Natural killer cell (primary cell): ENCODE measurements at regions not wholly inside any gene's neighbourhood (a gene's known extent, or its start where the extent isn't known, plus 50 kb on each side); places are given as distances from the start of the nearest gene placed in this dataset.

Experiments
- ATAC-seq, 3 donors: fragments of 150-1000 bp in 2 of 3; fragments of 200-7000 bp in 1 of 3; cut with Tn5 transposase; 1 replicate in 1 of 3; 2 replicates in 2 of 3; pipeline ENCODE4 v1.10.0; 2021; ENCODE audit warnings: mild to moderate bottlenecking in 2 of 3, moderate library complexity in 2 of 3
- DNase-seq, 2 donors: peaks; one replicate each; pipeline versions ENCODE4 v3.0.0 to v3.0.0-alpha.2; 2013 to 2021; ENCODE audit warnings: mixed read lengths in 1 of 2
- H3K27ac ChIP-seq: one replicate; pipeline ENCODE4 v1.5.1; 2013; ENCODE audit warnings: mild to moderate bottlenecking, low read length
- H3K27me3 ChIP-seq: one replicate; pipeline ENCODE4 v1.6.1; 2013; ENCODE audit warnings: low read length; ENCODE audit not compliant: control insufficient read depth, insufficient read depth
- H3K36me3 ChIP-seq: one replicate; pipeline ENCODE4 v1.6.1; 2013; ENCODE audit warnings: low read length; ENCODE audit not compliant: control insufficient read depth, insufficient read depth
- H3K4me1 ChIP-seq: one replicate; pipeline ENCODE4 v1.6.1; 2013; ENCODE audit warnings: low read length; ENCODE audit not compliant: control insufficient read depth, insufficient read depth
- H3K4me3 ChIP-seq: one replicate; pipeline ENCODE4 v1.5.1; 2013; ENCODE audit warnings: low read length
- H3K9me3 ChIP-seq: one replicate; pipeline ENCODE4 v1.6.1; 2013; ENCODE audit warnings: low read length; ENCODE audit not compliant: control insufficient read depth, insufficient read depth
- H3K27ac Mint-ChIP-seq, 2 donors: one replicate each; pipeline ENCODE4 v1.8.0; 2022; ENCODE audit warnings: mild to moderate bottlenecking in 2 of 2, mixed read lengths in 2 of 2, moderate library complexity in 1 of 2
- H3K27me3 Mint-ChIP-seq, 2 donors: one replicate each; pipeline ENCODE4 v1.8.0; 2022; ENCODE audit warnings: low read depth in 2 of 2, mixed read lengths in 2 of 2
- H3K36me3 Mint-ChIP-seq: one replicate; pipeline ENCODE4 v1.8.0; 2022; ENCODE audit warnings: mixed read lengths
- H3K4me1 Mint-ChIP-seq, 2 donors: one replicate each; pipeline ENCODE4 v1.8.0; 2022; ENCODE audit warnings: mixed read lengths in 2 of 2
- H3K4me3 Mint-ChIP-seq: one replicate; pipeline ENCODE4 v1.8.0; 2022; ENCODE audit warnings: mild to moderate bottlenecking, moderate library complexity, mixed read lengths
- H3K9me3 Mint-ChIP-seq, 2 donors: one replicate each; pipeline ENCODE4 v1.8.0; 2022; ENCODE audit warnings: mixed read lengths in 2 of 2
- CTCF ChIP-seq: fragments of 200-600 bp; IDR thresholded peaks from one replicate; pipeline ENCODE4 v1.8.0; 2022; ENCODE audit warnings: antibody characterized with exemption
- WGBS: methylation state at CpG from one replicate; pipeline ENCODE4 v1.1.7; 2013; ENCODE audit warnings: missing lambda C conversion rate; ENCODE audit not compliant: insufficient coverage; 5-methylcytosine and 5-hydroxymethylcytosine counted together
- intact Hi-C: fragments of 100-400 bp; cut with micrococcal nuclease; formaldehyde crosslinking; loops from one replicate; pipeline ENCODE4 v1.14.2; 2022

DNA sequence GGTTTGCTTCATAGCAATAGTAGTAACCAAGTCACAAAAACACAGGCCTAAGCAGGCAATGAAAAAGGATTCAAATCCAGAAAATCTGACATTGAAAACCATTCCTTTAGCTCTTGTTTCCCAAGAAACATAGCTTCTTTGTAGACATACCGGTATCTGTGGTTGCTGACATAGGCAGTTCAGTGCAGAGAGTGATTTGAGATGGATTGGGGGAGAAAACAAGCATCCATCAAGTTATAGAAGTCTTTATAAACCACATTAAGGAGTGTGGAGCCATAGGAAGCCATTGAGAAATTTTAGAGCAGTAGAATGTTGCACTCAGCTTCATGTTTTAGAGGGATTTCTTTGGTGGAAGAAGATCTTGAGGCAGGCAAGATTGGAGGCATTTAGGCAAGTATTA is 91.2 kb upstream of the MARCKS start:
- ATAC-seq = no peak
- H3K4me3 Mint-ChIP-seq = no peak overlapping the region
- no peak for TF ChIP-seq CTCF
- H3K27me3 ChIP-seq = no peaks in the 10 kb centered on the region
- no peak overlapping the region for H3K27ac Mint-ChIP-seq
- H3K4me1 ChIP-seq = no peaks in the 10 kb centered on the region
- no peak overlapping the region for H3K4me3 ChIP-seq
- H3K27me3 Mint-ChIP-seq = no peaks in the 10 kb centered on the region
- H3K9me3 ChIP-seq = no peaks in the 10 kb centered on the region
- intact Hi-C loops = no loop called here
- no peaks in the 10 kb centered on the region for H3K36me3 ChIP-seq
- no peaks in the 10 kb centered on the region for H3K4me1 Mint-ChIP-seq
- H3K36me3 Mint-ChIP-seq = no peaks in the 10 kb centered on the region
- WGBS = no CpG with 5 or more reads among the region's 1 CpG
- H3K9me3 Mint-ChIP-seq = no peaks in the 10 kb centered on the region
- DNase-seq = no peak
- H3K27ac ChIP-seq = no peak overlapping the region

DNA sequence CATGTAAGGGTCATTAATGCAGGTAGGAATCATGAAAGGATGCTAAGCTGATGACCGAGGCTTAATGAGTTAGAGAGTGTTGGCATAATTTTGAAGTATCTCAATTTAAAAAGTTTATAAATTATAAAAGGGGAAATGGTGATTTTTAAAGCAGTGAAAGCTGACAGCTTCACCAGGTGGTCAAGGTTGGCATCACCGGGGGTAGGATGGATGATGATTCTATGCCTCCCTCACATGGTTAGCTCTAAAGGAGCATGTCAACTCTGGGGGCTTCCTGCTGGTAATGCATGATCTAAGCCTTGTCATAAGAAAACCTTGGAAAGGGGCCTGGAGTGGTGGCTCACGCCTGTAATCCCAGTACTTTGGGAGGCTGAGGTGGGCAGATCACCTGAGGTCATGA is 89.2 kb upstream of the MARCKS start:
- no peaks in the 10 kb centered on the region for H3K27me3 ChIP-seq
- H3K9me3 Mint-ChIP-seq = no peaks in the 10 kb centered on the region
- intact Hi-C loops = no loop called here
- H3K27me3 Mint-ChIP-seq = no peaks in the 10 kb centered on the region
- no peak overlapping the region for H3K4me3 ChIP-seq
- no peak for ATAC-seq
- no peaks in the 10 kb centered on the region for H3K36me3 Mint-ChIP-seq
- WGBS = 84% methylated on average over 3 of the region's 3 CpGs
- no peak for DNase-seq
- no peak overlapping the region for H3K27ac ChIP-seq
- no peak overlapping the region for H3K27ac Mint-ChIP-seq
- no peaks in the 10 kb centered on the region for H3K4me1 Mint-ChIP-seq
- no peaks in the 10 kb centered on the region for H3K36me3 ChIP-seq
- TF ChIP-seq CTCF = no peak
- no peak overlapping the region for H3K4me3 Mint-ChIP-seq
- H3K4me1 ChIP-seq = no peaks in the 10 kb centered on the region
- H3K9me3 ChIP-seq = no peaks in the 10 kb centered on the region

DNA sequence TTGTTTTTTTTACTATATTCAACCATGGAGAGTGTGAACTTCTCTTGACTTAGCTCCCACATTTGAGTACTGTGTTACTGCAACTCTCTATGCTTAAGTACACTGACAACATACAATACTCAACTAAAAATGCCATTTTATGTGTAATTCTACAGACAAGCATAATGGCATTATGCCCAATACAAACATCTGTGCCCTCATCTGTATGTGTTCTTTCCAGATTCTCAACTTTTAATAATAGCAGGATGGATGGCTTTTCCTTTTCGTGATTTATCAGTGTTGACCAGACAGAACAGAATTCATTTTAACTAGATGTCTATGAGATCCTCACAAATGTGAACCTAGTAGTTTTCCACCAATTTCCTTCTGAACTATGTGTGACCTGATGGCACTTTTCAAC is 84.2 kb upstream of the MARCKS start:
- Mint-ChIP-seq H3K27me3 (no peaks in the 10 kb centered on the region), H3K4me3 (no peak overlapping the region), H3K9me3 (peaks cover 0 to 2% of the 10 kb centered on the region in 2 donors), H3K36me3 (no peaks in the 10 kb centered on the region), H3K27ac (no peak overlapping the region), H3K4me1 (no peaks in the 10 kb centered on the region)
- Histone ChIP-seq H3K4me3 (no peak overlapping the region), H3K36me3 (no peaks in the 10 kb centered on the region), H3K9me3 (no peaks in the 10 kb centered on the region), H3K27me3 (no peaks in the 10 kb centered on the region), H3K4me1 (no peaks in the 10 kb centered on the region), H3K27ac (no peak overlapping the region)
- ATAC-seq (no peak), DNase-seq (no peak)
- WGBS = 90% methylated on average over 1 of the region's 1 CpG
- no peak for TF ChIP-seq CTCF
- intact Hi-C loops = no loop called here

DNA sequence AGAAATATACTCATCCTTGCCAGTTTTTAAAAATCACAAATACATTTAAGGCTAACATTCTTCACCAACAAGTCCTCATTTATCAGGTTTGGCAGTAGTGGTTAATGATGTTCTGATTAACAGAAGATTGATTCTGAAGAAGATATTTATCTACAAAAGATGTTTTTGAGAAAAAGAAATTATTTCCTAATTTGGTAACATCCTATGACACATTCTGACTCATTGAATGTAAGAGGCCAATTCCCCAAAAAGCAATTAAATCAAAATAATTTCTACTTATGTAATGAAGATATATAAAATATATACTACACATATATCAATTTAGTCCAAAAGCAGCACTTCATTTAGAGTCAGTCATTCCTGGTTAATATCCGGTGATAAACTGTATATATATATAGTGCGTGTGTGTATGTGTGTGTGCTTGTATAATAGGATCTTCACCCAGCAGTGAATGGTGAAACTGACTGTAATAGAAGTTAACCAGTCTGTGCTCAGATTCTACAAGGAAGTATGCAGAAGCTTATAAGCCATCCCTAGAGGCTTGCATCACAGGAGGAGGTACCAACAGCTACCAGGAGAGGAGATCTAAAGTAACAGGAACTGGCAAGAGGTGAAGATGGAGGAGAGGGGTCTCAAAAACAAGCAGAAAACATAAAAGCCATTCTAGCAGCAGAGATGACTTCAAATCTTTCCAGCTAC is 82.9 kb upstream of the MARCKS start:
- no peak for TF ChIP-seq CTCF
- no peaks in the 10 kb centered on the region for H3K9me3 ChIP-seq
- no peaks in the 10 kb centered on the region for H3K36me3 ChIP-seq
- no peak overlapping the region for H3K27ac ChIP-seq
- Mint-ChIP-seq H3K27me3 (no peaks in the 10 kb centered on the region), H3K4me3 (no peak overlapping the region), H3K4me1 (no peaks in the 10 kb centered on the region), H3K9me3 (peaks cover 0 to 2% of the 10 kb centered on the region in 2 donors), H3K36me3 (no peaks in the 10 kb centered on the region), H3K27ac (no peak overlapping the region)
- H3K4me3 ChIP-seq = no peak overlapping the region
- H3K4me1 ChIP-seq = no peaks in the 10 kb centered on the region
- DNase-seq (no peak), ATAC-seq (no peak)
- intact Hi-C loops = no loop called here
- H3K27me3 ChIP-seq = no peaks in the 10 kb centered on the region
- WGBS = 88% methylated on average over 2 of the region's 2 CpGs
